OCI-LY3 (cell line): ENCODE measurements at regions not wholly inside any gene's neighbourhood (a gene's known extent, or its start where the extent isn't known, plus 50 kb on each side); places are given as distances from the start of the nearest gene placed in this dataset.

Experiments
- H2AFZ ChIP-seq: fragments of 200-600, 300-600 bp; shearing (Covaris generic); 2 replicates; pipeline ENCODE4 v1.6.0; 2014; ENCODE audit warnings: antibody characterized with exemption, low read depth, low read length
- H3K27ac ChIP-seq: fragments of 200-600, 300-600 bp; sonication (generic); 2 replicates; pipeline ENCODE4 v1.5.1; 2014; ENCODE audit warnings: mild to moderate bottlenecking, low read length, moderate library complexity, mixed read lengths
- H3K27me3 ChIP-seq: fragments of 200-600, 300-600 bp; sonication (generic); 2 replicates; pipeline ENCODE4 v1.6.1; 2014; ENCODE audit warnings: low read depth, low read length, mixed read lengths
- H3K36me3 ChIP-seq: fragments of 200-600, 300-600 bp; sonication (generic); replicated peaks from 2 replicates; pipeline ENCODE3; 2014; ENCODE audit warnings: low read depth, low read length, mixed read lengths
- H3K4me1 ChIP-seq: fragments of 300-600, 200-600 bp; sonication (generic); 2 replicates; pipeline ENCODE4 v1.6.1; 2014; ENCODE audit warnings: low read length, mixed read lengths
- H3K4me2 ChIP-seq: fragments of 200-600, 300-600 bp; sonication (generic); 2 replicates; pipeline ENCODE4 v1.6.1; 2014; ENCODE audit warnings: low read length, mixed read lengths
- H3K4me3 ChIP-seq: fragments of 300-600, 200-600 bp; sonication (generic); 2 replicates; pipeline ENCODE4 v1.5.1; 2014; ENCODE audit warnings: antibody characterized with exemption, mild to moderate bottlenecking, low read length, moderate library complexity
- H3K79me2 ChIP-seq: fragments of 300-600, 200-600 bp; shearing (Covaris generic); 2 replicates; pipeline ENCODE4 v1.6.1; 2014; ENCODE audit warnings: mild to moderate bottlenecking, low read length, mixed read lengths
- H3K9ac ChIP-seq: fragments of 300-600, 200-600 bp; shearing (Covaris generic); 2 replicates; pipeline ENCODE4 v1.6.0; 2014; ENCODE audit warnings: mild to moderate bottlenecking, low read length, moderate library complexity
- H3K9me3 ChIP-seq: fragments of 200-600, 300-600 bp; shearing (Covaris generic); 2 replicates; pipeline ENCODE4 v1.6.1; 2014; ENCODE audit warnings: low read length, mixed read lengths; ENCODE audit not compliant: insufficient read depth
- H4K20me1 ChIP-seq: fragments of 200-600, 300-600 bp; sonication (generic); 2 replicates; pipeline ENCODE4 v1.6.1; 2016; ENCODE audit warnings: low read length, mixed read lengths; ENCODE audit not compliant: insufficient read depth
- EZH2phosphoT487 ChIP-seq: fragments of 200-600 bp; shearing (Covaris generic); IDR thresholded peaks from 2 replicates; pipeline ENCODE4 v1.6.1; 2018; ENCODE audit warnings: antibody characterized with exemption, mixed run types, low read depth
- TF ChIP-seq, protein P1 (sequence below): fragments of 200-600, 300-600 bp; sonication (generic); IDR thresholded peaks from 2 replicates; pipeline ENCODE4 v1.5.1; 2014; ENCODE audit warnings: antibody characterized with exemption, low read length, low read depth

DNA sequence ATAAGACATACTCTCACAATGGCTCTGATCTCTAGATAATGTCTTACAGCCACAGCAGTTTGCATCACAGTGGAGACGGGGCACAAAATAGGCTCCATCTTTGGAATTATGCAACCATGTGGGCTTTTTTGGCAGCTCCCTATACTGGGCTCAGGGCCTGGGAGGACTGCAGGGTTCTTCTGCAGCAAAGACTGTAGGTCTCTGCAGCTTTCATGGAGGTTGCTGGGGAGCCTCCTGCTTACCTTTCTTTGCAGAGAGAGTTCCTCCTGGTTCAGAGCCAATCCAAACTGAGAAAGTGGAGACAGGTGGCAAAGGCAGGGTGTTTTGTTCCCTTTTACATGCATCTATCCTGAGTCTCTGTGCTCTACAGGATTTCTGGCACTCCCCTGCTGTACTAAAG is 558.0 kb downstream of the TLR4 start:
- Histone ChIP-seq H3K27ac (no peak overlapping the region), H3K79me2 (no peaks in the 10 kb centered on the region), H3K36me3 (no peaks in the 10 kb centered on the region), H3K4me2 (no peak overlapping the region), H4K20me1 (no peaks in the 10 kb centered on the region), H3K4me3 (no peak overlapping the region), H2AFZ (no peak overlapping the region), H3K4me1 (no peaks in the 10 kb centered on the region), H3K9ac (no peak overlapping the region), H3K27me3 (no peaks in the 10 kb centered on the region), H3K9me3 (no peaks in the 10 kb centered on the region)
- TF ChIP-seq, protein P1, sequence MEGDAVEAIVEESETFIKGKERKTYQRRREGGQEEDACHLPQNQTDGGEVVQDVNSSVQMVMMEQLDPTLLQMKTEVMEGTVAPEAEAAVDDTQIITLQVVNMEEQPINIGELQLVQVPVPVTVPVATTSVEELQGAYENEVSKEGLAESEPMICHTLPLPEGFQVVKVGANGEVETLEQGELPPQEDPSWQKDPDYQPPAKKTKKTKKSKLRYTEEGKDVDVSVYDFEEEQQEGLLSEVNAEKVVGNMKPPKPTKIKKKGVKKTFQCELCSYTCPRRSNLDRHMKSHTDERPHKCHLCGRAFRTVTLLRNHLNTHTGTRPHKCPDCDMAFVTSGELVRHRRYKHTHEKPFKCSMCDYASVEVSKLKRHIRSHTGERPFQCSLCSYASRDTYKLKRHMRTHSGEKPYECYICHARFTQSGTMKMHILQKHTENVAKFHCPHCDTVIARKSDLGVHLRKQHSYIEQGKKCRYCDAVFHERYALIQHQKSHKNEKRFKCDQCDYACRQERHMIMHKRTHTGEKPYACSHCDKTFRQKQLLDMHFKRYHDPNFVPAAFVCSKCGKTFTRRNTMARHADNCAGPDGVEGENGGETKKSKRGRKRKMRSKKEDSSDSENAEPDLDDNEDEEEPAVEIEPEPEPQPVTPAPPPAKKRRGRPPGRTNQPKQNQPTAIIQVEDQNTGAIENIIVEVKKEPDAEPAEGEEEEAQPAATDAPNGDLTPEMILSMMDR: no peak
- TF ChIP-seq EZH2phosphoT487: no peak

DNA sequence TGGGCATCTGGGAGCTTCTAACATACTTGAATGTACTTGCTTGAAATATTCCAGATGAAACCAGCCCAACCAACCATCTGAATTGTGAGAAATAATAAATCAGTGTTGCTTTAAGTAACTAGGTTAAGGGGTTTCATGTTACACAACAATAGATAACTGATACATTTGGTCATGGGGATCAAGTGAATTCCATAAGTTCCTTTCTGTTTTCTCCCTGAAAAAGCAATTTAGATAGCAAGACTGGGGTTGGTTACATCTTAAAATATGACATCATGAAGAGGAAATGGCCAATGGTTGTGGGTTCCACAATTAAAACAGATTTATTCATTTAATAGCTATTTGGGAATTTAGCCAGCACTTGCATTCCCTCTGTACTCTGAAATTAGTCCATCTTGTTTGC is 559.7 kb downstream of the TLR4 start:
- TF ChIP-seq EZH2phosphoT487: no peak
- TF ChIP-seq, protein P1: no peak
- Histone ChIP-seq H3K27me3 (no peaks in the 10 kb centered on the region), H3K79me2 (no peaks in the 10 kb centered on the region), H4K20me1 (no peaks in the 10 kb centered on the region), H3K36me3 (no peaks in the 10 kb centered on the region), H3K4me2 (no peak overlapping the region), H3K9ac (no peak overlapping the region), H3K4me1 (no peaks in the 10 kb centered on the region), H3K27ac (no peak overlapping the region), H2AFZ (no peak overlapping the region), H3K4me3 (no peak overlapping the region), H3K9me3 (no peaks in the 10 kb centered on the region)

DNA sequence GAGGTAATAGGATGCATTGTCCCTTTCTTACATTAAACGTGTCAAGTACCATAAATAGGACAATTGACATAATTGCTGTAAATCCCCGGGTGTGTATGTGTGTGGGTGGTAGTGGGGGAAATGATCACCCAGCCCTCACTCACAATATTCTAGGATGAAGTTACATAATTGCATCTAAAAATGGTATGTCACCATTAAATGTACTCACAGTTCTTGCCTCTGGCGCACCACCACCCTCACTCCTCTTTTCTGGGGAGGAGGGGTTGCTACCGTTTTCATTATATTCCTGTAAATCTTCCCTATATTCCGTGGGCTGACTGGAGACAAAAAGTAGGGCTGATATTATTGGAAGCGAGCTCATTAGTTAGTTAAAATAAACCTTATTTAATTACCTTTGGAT is 563.8 kb downstream of the TLR4 start:
- Histone ChIP-seq H3K27ac (no peak overlapping the region), H3K4me2 (no peak overlapping the region), H3K27me3 (0 out of 2 replicates have a peak, but pooled peaks cover 3% of the 10 kb centered on the region), H3K36me3 (no peaks in the 10 kb centered on the region), H3K4me3 (no peak overlapping the region), H3K79me2 (no peaks in the 10 kb centered on the region), H3K9ac (no peak overlapping the region), H2AFZ (no peak overlapping the region), H3K4me1 (no peaks in the 10 kb centered on the region), H3K9me3 (no peaks in the 10 kb centered on the region), H4K20me1 (no peaks in the 10 kb centered on the region)
- no peak for TF ChIP-seq EZH2phosphoT487
- TF ChIP-seq, protein P1: no peak

DNA sequence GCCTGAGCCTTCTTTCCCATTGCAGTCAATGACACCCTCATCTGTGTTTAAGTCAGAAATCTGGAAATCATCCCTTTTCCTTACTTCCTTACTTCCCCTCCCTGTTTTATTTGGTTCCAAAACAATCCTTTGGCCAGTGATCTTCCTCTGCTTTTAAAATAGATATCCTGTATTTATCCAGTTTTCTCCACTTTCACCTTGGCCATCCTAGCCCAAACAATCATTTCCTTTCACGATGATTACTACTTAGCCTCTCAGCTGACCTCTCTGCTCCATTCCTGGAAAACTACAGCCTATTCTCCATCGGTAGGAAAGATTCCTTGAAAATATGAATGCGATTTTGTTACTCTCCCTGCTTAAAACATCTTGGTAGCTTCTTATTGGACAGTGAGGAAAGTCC is 565.4 kb downstream of the TLR4 start:
- H3K27ac ChIP-seq: no peak overlapping the region
- H3K9me3 ChIP-seq: no peaks in the 10 kb centered on the region
- H3K4me3 ChIP-seq: no peak overlapping the region
- no peaks in the 10 kb centered on the region for H4K20me1 ChIP-seq
- H3K4me1 ChIP-seq: no peaks in the 10 kb centered on the region
- no peaks in the 10 kb centered on the region for H3K79me2 ChIP-seq
- TF ChIP-seq EZH2phosphoT487: no peak
- TF ChIP-seq, protein P1: no peak
- no peak overlapping the region for H3K9ac ChIP-seq
- no peaks in the 10 kb centered on the region for H3K36me3 ChIP-seq
- 0 out of 2 replicates have a peak, but pooled peaks cover 3% of the 10 kb centered on the region for H3K27me3 ChIP-seq
- no peak overlapping the region for H3K4me2 ChIP-seq
- no peak overlapping the region for H2AFZ ChIP-seq
